ENCODE measurements at regions not wholly inside any gene's neighbourhood (a gene's known extent, or its start where the extent isn't known, plus 50 kb on each side); places are given as distances from the start of the nearest gene placed in this dataset.

- TF ChIP-seq CTCF (IDR thresholded peaks at IDR 0.05), result no peak
- TF ChIP-seq POLR2AphosphoS5 (IDR thresholded peaks at IDR 0.05), result no peak
- no peak for TF ChIP-seq POLR2A (IDR thresholded peaks at IDR 0.05; ENCODE audit: low read depth)
Measured at GRCh38 chr1:157418231-157418630, 134.1 kb downstream of the FCRL5 start.
